GM10248 (cell line): ENCODE measurements at regions not wholly inside any gene's neighbourhood (a gene's known extent, or its start where the extent isn't known, plus 50 kb on each side); places are given as distances from the start of the nearest gene placed in this dataset.

ENCODE experiments used
- CTCF ChIA-PET: fragments of 300-600 bp; sonication (Branson Sonifier 250); formaldehyde crosslinking; extraction: SDS; loops from one replicate; lab custom pipeline; 2021; ENCODE audit warnings: antibody characterized with exemption; lab: Yijun Ruan, JAX
- POLR2A ChIA-PET: fragments of 350-650 bp; sonication (Branson Sonifier 250); formaldehyde crosslinking; extraction: SDS; loops from one replicate; lab custom pipeline; 2020; ENCODE audit warnings: antibody characterized with exemption; lab: Yijun Ruan, JAX
- DNase-seq: peaks from one replicate; pipeline ENCODE4 v3.0.0; 2012; ENCODE audit errors: extremely low spot score
- CTCF ChIP-seq: IDR thresholded peaks from 2 replicates; pipeline ENCODE4 v1.5.1; 2012; ENCODE audit warnings: mild to moderate bottlenecking, low read depth; ENCODE audit errors: extremely low read depth, missing control alignments, control extremely low read depth

- ChIA-PET POLR2A (no interaction called here), CTCF (interaction anchor here (1.0 to 1.3 kb wide), 2 partner anchors 16 to 24 kb away, joined by 3 read pairs; no protein-coding TSS in a partner anchor)
- DNase-seq, result no peak
- TF ChIP-seq CTCF, result no peak
Observed at GRCh38 chr4:14671146-14671545, 331.1 kb upstream of the CPEB2 start.

GRCh38 chr4:14675279-14675985, 326.8 kb upstream of the CPEB2 start:
- POLR2A ChIA-PET, result no interaction called here
- DNase-seq, result no peak
- no peak for TF ChIP-seq CTCF
- CTCF ChIA-PET, result interaction anchor here (1.2 to 1.5 kb wide), 5 partner anchors 8 to 31 kb away, joined by 3 to 5 read pairs (median 4); no protein-coding TSS in a partner anchor

GRCh38 chr4:14679906-14680305, 322.4 kb upstream of the CPEB2 start:
- ChIA-PET CTCF (no interaction called here), POLR2A (no interaction called here)
- no peak for TF ChIP-seq CTCF
- no peak for DNase-seq

- TF ChIP-seq CTCF, result no peak
- ChIA-PET CTCF (no interaction called here), POLR2A (no interaction called here)
Observed at GRCh38 chr4:14681330-14681729, 321.0 kb upstream of the CPEB2 start.

GRCh38 chr4:14693728-14694127, 308.6 kb upstream of the CPEB2 start:
- DNase-seq, result no peak
- TF ChIP-seq CTCF, result no peak
- ChIA-PET POLR2A (no interaction called here), CTCF (interaction anchor here (1.0 kb wide), 1 partner anchor 13 kb away, joined by 3 read pairs; no protein-coding TSS in a partner anchor)

More at GRCh38 chr4:14681330-14681729, 321.0 kb upstream of the CPEB2 start:
- no peak for DNase-seq

- ChIA-PET POLR2A (no interaction called here), CTCF (interaction anchor here (0.9 to 1.4 kb wide), 2 partner anchors 12 to 24 kb away, joined by 3 read pairs; no protein-coding TSS in a partner anchor)
- TF ChIP-seq CTCF, result no peak
- DNase-seq, result no peak
Observed at GRCh38 chr4:14695095-14695845, 307.0 kb upstream of the CPEB2 start.
